ENCODE measurements at regions not wholly inside any gene's neighbourhood (a gene's known extent, or its start where the extent isn't known, plus 50 kb on each side); places are given as distances from the start of the nearest gene placed in this dataset.
"Not testable (repeated sequence)": the region's sequence is repeated elsewhere in the genome, so short reads cannot be mapped to it uniquely, and the experiment has no call there.

- H3K9me3 Mint-ChIP-seq = peaks cover 0 to 22% (median 9%) of the 10 kb centered on the region in 6 donors
- H3K27me3 Mint-ChIP-seq (ENCODE audit: low read depth in 3 of 3) = peaks cover 0 to 7% (median 2%) of the 10 kb centered on the region in 3 donors
- no peak overlapping the region for H3K27ac Mint-ChIP-seq
- no peaks in the 10 kb centered on the region for H3K4me1 Mint-ChIP-seq
- no peak for DNase-seq
- no peak overlapping the region for H3K4me3 Mint-ChIP-seq
- H3K36me3 Mint-ChIP-seq = peaks cover 0 to 3% (median 0%) of the 10 kb centered on the region in 3 donors
Measured at GRCh38 chr5:32869216-32869615, 158.1 kb downstream of the NPR3 start.

DNA sequence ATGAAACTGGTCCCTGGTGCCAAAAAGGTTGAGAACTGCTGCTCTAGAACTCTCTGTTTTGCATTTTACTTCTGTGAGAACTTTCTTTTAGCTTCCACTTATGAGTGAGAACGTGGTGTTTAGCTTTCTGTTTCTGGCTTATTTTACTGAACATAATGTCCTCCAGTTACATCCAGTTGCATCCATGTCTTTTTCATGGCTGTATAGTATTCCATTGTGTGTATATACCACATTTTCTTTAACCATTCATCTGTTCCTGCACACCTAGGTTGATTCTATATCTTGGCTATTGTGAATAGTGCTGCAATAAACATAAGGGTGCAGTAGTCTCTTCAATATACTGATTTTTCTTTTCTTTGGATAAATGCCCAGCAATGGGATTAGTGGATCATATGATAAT, 165.7 kb downstream of the NPR3 start:
- no peak for DNase-seq
- no peaks in the 10 kb centered on the region for H3K4me1 Mint-ChIP-seq
- peaks cover 2 to 6% (median 4%) of the 10 kb centered on the region in 3 donors for H3K27me3 Mint-ChIP-seq (ENCODE audit: low read depth in 3 of 3)
- peaks cover 5 to 27% (median 8%) of the 10 kb centered on the region in 6 donors for H3K9me3 Mint-ChIP-seq
- H3K4me3 Mint-ChIP-seq = no peak overlapping the region
- H3K36me3 Mint-ChIP-seq = peaks cover 0 to 3% (median 0%) of the 10 kb centered on the region in 3 donors
- H3K27ac Mint-ChIP-seq = no peak overlapping the region

DNA sequence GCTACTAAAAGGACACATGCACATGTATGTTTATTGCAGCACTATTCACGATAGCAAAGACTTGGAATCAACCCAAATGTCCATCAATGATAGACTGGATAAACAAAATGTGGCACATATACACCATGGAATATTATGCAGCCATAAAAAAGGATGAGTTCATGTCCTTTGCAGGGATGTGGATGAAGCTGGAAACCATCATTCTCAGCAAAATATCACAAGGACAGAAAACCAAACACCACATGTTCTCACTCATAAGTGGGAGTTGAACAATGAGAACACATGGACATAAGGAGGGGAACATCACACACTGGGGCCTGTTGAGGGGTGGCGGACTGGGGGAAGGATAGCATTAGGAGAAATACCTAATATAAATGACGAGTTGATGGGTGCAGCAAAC, 168.2 kb downstream of the NPR3 start:
- not testable (repeated sequence) for DNase-seq; H3K27me3 Mint-ChIP-seq (ENCODE audit: low read depth in 3 of 3); H3K27ac Mint-ChIP-seq; H3K36me3 Mint-ChIP-seq; H3K4me3 Mint-ChIP-seq; H3K4me1 Mint-ChIP-seq
- H3K9me3 Mint-ChIP-seq = peaks cover 8 to 33% (median 15%) of the 10 kb centered on the region in 6 donors

DNA sequence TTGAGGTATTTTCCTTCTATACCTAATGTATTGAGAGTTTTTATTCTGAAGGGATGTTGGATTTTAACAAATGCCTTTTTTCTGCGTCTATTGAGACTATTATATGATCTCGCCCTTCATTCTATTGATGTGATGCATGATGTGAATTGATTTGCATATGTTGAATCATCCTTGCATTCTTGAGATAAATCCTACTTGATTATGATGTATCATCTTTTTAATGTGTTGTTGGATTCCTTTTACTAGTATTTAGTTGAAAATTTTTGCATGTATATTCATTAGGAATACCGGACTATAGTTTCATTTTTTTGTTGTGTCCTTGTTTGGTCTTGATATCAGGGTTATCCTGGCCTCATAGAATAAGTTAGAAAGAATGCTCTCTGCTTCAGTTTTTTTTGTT, 169.7 kb downstream of the NPR3 start:
- H3K4me1 Mint-ChIP-seq = no peaks in the 10 kb centered on the region
- peaks cover 10 to 39% (median 18%) of the 10 kb centered on the region in 6 donors for H3K9me3 Mint-ChIP-seq
- no peak for DNase-seq
- H3K27ac Mint-ChIP-seq = no peak overlapping the region
- H3K4me3 Mint-ChIP-seq = no peak overlapping the region
- peaks cover 0 to 6% (median 4%) of the 10 kb centered on the region in 3 donors for H3K27me3 Mint-ChIP-seq (ENCODE audit: low read depth in 3 of 3)
- H3K36me3 Mint-ChIP-seq = peaks cover 0 to 3% (median 0%) of the 10 kb centered on the region in 3 donors

DNA sequence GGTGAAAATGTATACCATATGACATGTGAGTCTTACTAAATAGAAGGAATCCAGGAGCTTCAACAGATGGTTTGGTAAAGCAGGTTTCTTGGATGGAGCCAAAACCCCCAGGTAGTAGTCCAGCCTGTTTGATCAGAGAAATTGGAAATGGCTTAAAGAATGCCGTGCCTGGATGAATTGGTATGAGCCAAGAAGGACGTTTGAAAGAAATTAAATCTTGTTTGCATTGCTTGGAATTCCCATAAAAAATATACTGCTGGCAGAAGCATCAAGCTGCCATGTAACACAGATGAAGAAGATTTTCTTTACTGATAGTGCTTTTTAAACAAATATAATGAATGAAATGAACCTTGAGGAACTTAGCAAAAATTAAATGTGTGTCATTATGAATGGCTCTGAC, 176.3 kb downstream of the NPR3 start:
- no peak for DNase-seq
- Mint-ChIP-seq H3K9me3 (peaks cover 5 to 26% (median 17%) of the 10 kb centered on the region in 6 donors), H3K27ac (no peak overlapping the region), H3K27me3 (ENCODE audit: low read depth in 3 of 3) (peaks cover 0 to 2% (median 0%) of the 10 kb centered on the region in 3 donors), H3K4me3 (no peak overlapping the region), H3K4me1 (no peaks in the 10 kb centered on the region), H3K36me3 (peaks cover 0 to 3% (median 0%) of the 10 kb centered on the region in 3 donors)

DNA sequence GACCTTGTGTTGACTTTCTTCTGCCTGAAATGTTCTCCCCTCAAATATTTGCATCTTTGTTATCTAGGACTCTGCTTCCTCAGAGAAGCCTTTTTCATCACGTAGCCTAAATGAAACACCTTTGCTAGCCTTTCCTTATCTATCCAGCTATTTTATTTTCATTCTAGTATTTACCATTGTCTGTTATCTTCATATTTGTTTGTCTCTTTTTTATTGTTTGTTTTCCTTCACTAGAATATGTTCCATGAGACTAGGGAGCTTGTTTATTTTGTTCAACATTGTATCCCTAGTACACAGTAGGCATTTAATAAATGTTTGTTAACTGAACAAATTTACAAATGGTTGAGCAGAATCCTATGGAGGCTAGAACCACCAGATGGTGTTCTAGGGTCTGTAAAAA, 178.0 kb downstream of the NPR3 start:
- no peaks in the 10 kb centered on the region for H3K36me3 Mint-ChIP-seq
- no peaks in the 10 kb centered on the region for H3K4me1 Mint-ChIP-seq
- no peak for DNase-seq
- no peak overlapping the region for H3K4me3 Mint-ChIP-seq
- peaks cover 0 to 17% (median 7%) of the 10 kb centered on the region in 6 donors for H3K9me3 Mint-ChIP-seq
- H3K27ac Mint-ChIP-seq = no peak overlapping the region
- no peaks in the 10 kb centered on the region for H3K27me3 Mint-ChIP-seq (ENCODE audit: low read depth in 3 of 3)

GRCh38 chr5:32903613-32904012, 192.5 kb downstream of the NPR3 start:
- Mint-ChIP-seq H3K27me3 (ENCODE audit: low read depth in 3 of 3) (peaks cover 0 to 5% (median 4%) of the 10 kb centered on the region in 3 donors), H3K36me3 (no peaks in the 10 kb centered on the region), H3K4me3 (no peak overlapping the region), H3K4me1 (no peaks in the 10 kb centered on the region), H3K9me3 (peaks cover 2 to 16% (median 4%) of the 10 kb centered on the region in 6 donors), H3K27ac (no peak overlapping the region)
- no peak for DNase-seq

GRCh38 chr5:32908641-32909040, 197.5 kb downstream of the NPR3 start:
- Mint-ChIP-seq H3K9me3 (peaks cover 0 to 16% (median 2%) of the 10 kb centered on the region in 6 donors), H3K4me1 (no peaks in the 10 kb centered on the region), H3K27ac (no peak overlapping the region), H3K36me3 (no peaks in the 10 kb centered on the region), H3K27me3 (ENCODE audit: low read depth in 3 of 3) (peaks cover 0 to 8% (median 4%) of the 10 kb centered on the region in 3 donors), H3K4me3 (no peak overlapping the region)
- DNase-seq = no peak

DNA sequence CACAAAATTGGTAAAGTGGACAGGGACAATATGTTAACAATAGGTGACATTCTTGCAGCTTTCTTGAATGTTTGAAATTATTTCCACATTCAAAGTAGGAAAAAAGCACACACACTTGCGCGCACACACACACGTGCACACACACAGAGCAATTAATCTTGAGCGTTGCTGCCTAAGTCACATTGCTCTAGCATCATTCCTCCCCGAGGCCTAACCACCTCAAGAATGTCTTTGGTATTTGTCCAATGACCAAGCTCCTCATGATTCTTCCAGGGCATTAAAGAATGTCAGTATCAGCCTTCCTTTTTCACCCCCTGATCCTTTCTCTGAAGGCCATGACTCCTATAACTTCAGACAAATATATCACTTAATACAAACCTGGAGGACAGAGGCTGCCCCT, 198.1 kb downstream of the NPR3 start:
- Mint-ChIP-seq H3K36me3 (no peaks in the 10 kb centered on the region), H3K4me1 (no peaks in the 10 kb centered on the region), H3K27me3 (ENCODE audit: low read depth in 3 of 3) (peaks cover 0 to 8% (median 4%) of the 10 kb centered on the region in 3 donors), H3K9me3 (peaks cover 0 to 16% (median 2%) of the 10 kb centered on the region in 6 donors), H3K4me3 (no peak overlapping the region), H3K27ac (no peak overlapping the region)
- no peak for DNase-seq

DNA sequence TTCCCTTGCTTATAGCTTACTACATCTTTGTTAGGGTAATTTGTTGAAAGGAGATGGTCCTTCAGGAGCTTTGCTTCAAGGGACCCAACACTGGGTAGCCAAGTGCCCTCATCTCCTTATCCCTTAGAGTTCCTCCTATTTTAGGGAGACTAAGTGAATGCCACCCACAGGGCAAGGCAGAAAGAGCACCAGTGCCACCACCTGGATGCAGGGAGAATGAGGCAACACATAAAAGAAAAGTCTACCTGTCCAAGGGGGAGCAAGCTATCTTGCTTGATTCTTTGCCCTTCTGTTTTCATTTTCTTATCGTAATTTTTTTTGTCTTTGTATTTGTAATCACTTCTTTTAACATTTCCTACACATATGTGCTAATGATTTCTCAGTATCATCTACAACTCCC, 205.5 kb downstream of the NPR3 start:
- Mint-ChIP-seq H3K27me3 (ENCODE audit: low read depth in 3 of 3) (peaks cover 0 to 4% (median 2%) of the 10 kb centered on the region in 3 donors), H3K4me3 (no peak overlapping the region), H3K36me3 (no peaks in the 10 kb centered on the region), H3K27ac (no peak overlapping the region), H3K9me3 (peaks cover 0 to 2% (median 0%) of the 10 kb centered on the region in 6 donors), H3K4me1 (no peaks in the 10 kb centered on the region)
- no peak for DNase-seq

GRCh38 chr5:32928761-32929160, 217.6 kb downstream of the NPR3 start:
- Mint-ChIP-seq H3K9me3 (peaks cover 0 to 4% (median 0%) of the 10 kb centered on the region in 6 donors), H3K27me3 (ENCODE audit: low read depth in 3 of 3) (peaks cover 0 to 2% (median 2%) of the 10 kb centered on the region in 3 donors), H3K27ac (no peak overlapping the region), H3K4me1 (no peaks in the 10 kb centered on the region), H3K4me3 (no peak overlapping the region), H3K36me3 (no peaks in the 10 kb centered on the region)
- no peak for DNase-seq

DNA sequence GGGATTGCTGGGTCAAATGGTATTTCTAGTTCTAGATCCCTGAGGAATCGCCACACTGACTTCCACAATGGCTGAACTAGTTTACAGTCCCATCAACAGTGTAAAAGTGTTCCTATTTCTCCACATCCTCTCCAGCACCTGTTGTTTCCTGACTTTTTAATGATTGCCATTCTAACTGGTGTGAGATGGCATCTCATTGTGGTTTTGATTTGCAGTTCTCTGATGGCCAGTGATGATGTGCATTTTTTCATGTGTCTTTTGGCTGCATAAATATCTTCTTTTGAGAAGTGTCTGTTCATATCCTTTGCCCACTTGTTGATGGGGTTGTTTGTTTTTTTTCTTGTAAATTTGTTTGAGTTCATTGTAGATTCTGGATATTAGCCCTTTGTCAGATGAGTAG, 220.3 kb downstream of the NPR3 start:
- H3K4me3 Mint-ChIP-seq; H3K27me3 Mint-ChIP-seq (ENCODE audit: low read depth in 3 of 3); H3K9me3 Mint-ChIP-seq; H3K4me1 Mint-ChIP-seq; H3K36me3 Mint-ChIP-seq; H3K27ac Mint-ChIP-seq; DNase-seq: not testable (repeated sequence)

DNA sequence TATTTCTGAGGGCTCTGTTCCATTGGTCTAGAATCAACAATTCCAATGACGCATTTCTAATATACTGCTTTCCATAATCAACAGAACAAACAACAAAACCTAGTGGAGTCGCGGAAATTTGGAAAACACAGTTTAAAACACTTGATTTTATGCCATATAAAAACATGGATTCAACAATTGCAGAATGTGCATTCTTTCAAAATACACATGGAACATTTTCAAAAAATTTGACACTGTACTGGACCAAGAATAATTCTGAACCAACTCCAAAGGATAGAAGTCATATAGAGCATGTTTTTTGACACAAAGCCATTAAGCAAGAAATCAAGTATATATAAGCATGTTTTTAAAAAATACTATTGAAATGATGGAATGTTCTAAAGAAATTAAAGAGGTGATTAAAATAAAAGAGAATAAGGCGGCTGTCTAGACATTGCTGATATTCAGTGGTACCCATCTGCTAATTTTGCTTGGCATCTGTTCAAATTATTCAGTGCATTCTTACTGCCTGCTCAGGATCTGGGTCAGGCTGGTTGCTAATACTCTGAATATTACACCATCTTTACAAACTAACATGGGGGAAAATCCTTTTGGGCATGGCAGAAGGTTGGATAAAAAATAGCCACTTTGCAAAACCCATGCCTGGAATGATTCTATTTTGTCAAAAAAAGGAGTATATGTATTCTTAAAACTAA, 221.3 kb downstream of the NPR3 start:
- no peaks in the 10 kb centered on the region for H3K4me1 Mint-ChIP-seq
- H3K4me3 Mint-ChIP-seq = no peak overlapping the region
- H3K9me3 Mint-ChIP-seq = no peaks in the 10 kb centered on the region
- H3K27me3 Mint-ChIP-seq (ENCODE audit: low read depth in 3 of 3) = peaks cover 0 to 2% (median 0%) of the 10 kb centered on the region in 3 donors
- no peaks in the 10 kb centered on the region for H3K36me3 Mint-ChIP-seq
- H3K27ac Mint-ChIP-seq = no peak overlapping the region
- no peak for DNase-seq

DNA sequence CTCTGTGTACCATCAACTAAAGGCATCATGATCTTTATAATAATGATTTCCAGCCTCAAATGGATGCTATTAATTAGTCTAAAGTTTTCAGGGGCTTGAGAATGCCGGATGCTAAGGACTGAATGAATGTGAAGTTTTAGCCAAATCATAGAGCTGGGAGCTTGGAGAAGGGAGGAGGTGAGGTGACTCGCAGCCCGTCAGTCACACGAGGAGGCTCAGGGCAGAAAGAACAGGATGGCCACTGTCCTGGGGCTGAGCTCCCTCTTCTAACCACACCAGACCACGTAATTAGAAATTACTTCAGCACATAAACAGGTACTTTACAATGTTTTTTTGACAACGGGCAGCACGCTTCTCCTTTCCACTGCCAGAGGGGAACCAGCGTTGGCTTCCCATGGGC, 222.6 kb downstream of the NPR3 start:
- Mint-ChIP-seq H3K27me3 (ENCODE audit: low read depth in 3 of 3) (peaks cover 0 to 2% (median 0%) of the 10 kb centered on the region in 3 donors), H3K4me3 (no peak overlapping the region), H3K4me1 (no peaks in the 10 kb centered on the region), H3K27ac (no peak overlapping the region), H3K9me3 (no peaks in the 10 kb centered on the region), H3K36me3 (no peaks in the 10 kb centered on the region)
- no peak for DNase-seq

GRCh38 chr5:32934529-32934928, 223.4 kb downstream of the NPR3 start:
- no peaks in the 10 kb centered on the region for H3K36me3 Mint-ChIP-seq
- no peak for DNase-seq
- H3K4me1 Mint-ChIP-seq = no peaks in the 10 kb centered on the region
- no peak overlapping the region for H3K27ac Mint-ChIP-seq
- H3K27me3 Mint-ChIP-seq (ENCODE audit: low read depth in 3 of 3) = peaks cover 0 to 2% (median 0%) of the 10 kb centered on the region in 3 donors
- no peak overlapping the region for H3K4me3 Mint-ChIP-seq
- H3K9me3 Mint-ChIP-seq = no peaks in the 10 kb centered on the region
